Mucosa of descending colon (tissue), 3 donors: ENCODE measurements at regions not wholly inside any gene's neighbourhood (a gene's known extent, or its start where the extent isn't known, plus 50 kb on each side); places are given as distances from the start of the nearest gene placed in this dataset.

Experiments
- ATAC-seq: fragments of 200-7000 bp; cut with Tn5 transposase; one replicate; pipeline ENCODE4 v1.9.1; 2020; ENCODE audit warnings: mild to moderate bottlenecking, moderate library complexity
- DNase-seq, 3 donors: peaks; one replicate each; pipeline ENCODE4 v3.0.0-alpha.2; 2020
- H3K36me3 ChIP-seq: fragments of 200-600 bp; one replicate; pipeline ENCODE4 v1.8.0; 2021; ENCODE audit warnings: low read depth, mild to moderate bottlenecking
- H3K4me1 ChIP-seq: fragments of 200-600 bp; one replicate; pipeline ENCODE4 v1.8.0; 2021; ENCODE audit warnings: low read depth, mild to moderate bottlenecking
- H3K4me3 ChIP-seq: fragments of 200-600 bp; one replicate; pipeline ENCODE4 v1.8.0; 2021; ENCODE audit warnings: mild to moderate bottlenecking
- H3K9me3 ChIP-seq: fragments of 200-600 bp; one replicate; pipeline ENCODE4 v1.8.0; 2021; ENCODE audit warnings: mild to moderate bottlenecking
- intact Hi-C, 2 donors: fragments of 100-400 bp; cut with DNase I in 1 of 2; cut with micrococcal nuclease in 1 of 2; formaldehyde crosslinking; loops; one replicate each; pipeline versions ENCODE4 v1.11.0 to v1.11.1; 2022; cut with DNase I, micrococcal nuclease
- TF ChIP-seq, protein P1 (sequence below): fragments of 200-600 bp; IDR thresholded peaks from one replicate; pipeline ENCODE4 v1.8.0; 2022; ENCODE audit warnings: antibody characterized with exemption, mild to moderate bottlenecking
- donor health status: DM: no; HTN: no; CAD: no; lungs with moderate emphysema.
- donor health status: DM: no; HTN: no; CAD: no.
- donor health status: DM: no; HTN: yes; CAD: no.

DNA sequence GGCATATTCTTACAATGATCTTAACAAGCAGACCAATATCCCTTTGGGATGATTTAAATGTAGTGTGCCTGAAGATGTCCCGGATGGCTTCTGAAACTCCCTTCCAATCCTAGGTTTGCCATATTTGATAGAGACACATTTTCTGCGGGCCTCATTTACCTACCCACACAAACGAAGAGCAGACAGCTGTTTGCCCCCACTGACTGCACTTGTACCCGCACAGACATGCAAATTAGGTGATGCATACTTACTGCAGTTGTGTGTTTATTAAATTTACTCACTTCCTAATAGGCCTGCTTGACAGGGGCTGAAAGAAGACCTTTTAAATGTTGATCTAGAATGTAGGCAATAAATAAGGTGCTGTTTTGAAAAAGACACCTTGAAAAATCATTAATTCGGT is 257.9 kb upstream of the RRP15 start:
- intact Hi-C loops: no loop called here
- Histone ChIP-seq H3K9me3 (no peaks in the 10 kb centered on the region), H3K4me1 (no peaks in the 10 kb centered on the region), H3K4me3 (no peak overlapping the region), H3K36me3 (no peaks in the 10 kb centered on the region)
- ATAC-seq: no peak
- TF ChIP-seq, protein P1, sequence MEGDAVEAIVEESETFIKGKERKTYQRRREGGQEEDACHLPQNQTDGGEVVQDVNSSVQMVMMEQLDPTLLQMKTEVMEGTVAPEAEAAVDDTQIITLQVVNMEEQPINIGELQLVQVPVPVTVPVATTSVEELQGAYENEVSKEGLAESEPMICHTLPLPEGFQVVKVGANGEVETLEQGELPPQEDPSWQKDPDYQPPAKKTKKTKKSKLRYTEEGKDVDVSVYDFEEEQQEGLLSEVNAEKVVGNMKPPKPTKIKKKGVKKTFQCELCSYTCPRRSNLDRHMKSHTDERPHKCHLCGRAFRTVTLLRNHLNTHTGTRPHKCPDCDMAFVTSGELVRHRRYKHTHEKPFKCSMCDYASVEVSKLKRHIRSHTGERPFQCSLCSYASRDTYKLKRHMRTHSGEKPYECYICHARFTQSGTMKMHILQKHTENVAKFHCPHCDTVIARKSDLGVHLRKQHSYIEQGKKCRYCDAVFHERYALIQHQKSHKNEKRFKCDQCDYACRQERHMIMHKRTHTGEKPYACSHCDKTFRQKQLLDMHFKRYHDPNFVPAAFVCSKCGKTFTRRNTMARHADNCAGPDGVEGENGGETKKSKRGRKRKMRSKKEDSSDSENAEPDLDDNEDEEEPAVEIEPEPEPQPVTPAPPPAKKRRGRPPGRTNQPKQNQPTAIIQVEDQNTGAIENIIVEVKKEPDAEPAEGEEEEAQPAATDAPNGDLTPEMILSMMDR: no peak
- no peak for DNase-seq

DNA sequence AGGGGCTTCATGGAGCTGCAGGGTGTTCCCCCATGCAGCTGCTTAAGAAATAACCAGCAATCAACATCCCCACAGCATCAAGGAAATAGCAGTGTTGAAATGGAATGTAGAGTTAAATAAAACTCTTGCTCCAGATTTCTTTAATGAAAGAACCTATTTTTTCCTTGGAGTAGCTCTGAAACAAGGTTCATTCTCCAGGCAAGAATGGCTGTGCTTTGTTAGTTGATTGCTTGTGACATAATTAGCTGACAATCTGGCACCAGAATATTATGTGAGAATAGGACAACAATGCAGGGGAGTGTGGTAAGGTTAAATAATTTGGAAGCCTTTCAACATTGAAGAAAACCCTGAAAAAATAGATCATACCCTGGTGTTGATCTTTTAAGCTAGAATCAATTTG is 254.2 kb upstream of the RRP15 start:
- TF ChIP-seq, protein P1: no peak
- ATAC-seq: no peak
- H3K9me3 ChIP-seq: no peaks in the 10 kb centered on the region
- no peak overlapping the region for H3K4me3 ChIP-seq
- no peaks in the 10 kb centered on the region for H3K36me3 ChIP-seq
- DNase-seq: no peak
- intact Hi-C loops: no loop called here
- H3K4me1 ChIP-seq: no peaks in the 10 kb centered on the region

DNA sequence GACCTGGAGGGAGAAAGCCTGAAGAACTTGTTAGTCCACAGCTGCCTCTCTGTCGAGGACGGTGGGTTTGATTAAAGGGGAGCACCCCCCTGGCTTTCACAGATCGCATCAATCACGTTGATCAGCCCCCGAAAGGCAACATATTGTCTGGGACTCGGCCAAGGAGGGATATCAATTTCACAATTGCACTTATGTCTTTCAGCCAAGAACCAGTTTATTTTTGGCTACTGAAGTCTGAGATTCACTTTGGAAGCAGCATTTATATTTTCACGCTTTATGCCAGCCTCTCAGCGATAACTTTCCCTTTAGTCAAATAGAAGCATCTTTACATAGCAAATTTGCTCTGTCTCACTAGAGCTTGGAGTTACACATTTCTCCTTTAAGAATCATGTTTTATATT is 253.2 kb upstream of the RRP15 start:
- intact Hi-C loops: no loop called here
- H3K4me1 ChIP-seq: no peaks in the 10 kb centered on the region
- H3K36me3 ChIP-seq: no peaks in the 10 kb centered on the region
- DNase-seq (no peak), ATAC-seq (no peak)
- TF ChIP-seq, protein P1: no peak
- no peaks in the 10 kb centered on the region for H3K9me3 ChIP-seq
- H3K4me3 ChIP-seq: no peak overlapping the region

DNA sequence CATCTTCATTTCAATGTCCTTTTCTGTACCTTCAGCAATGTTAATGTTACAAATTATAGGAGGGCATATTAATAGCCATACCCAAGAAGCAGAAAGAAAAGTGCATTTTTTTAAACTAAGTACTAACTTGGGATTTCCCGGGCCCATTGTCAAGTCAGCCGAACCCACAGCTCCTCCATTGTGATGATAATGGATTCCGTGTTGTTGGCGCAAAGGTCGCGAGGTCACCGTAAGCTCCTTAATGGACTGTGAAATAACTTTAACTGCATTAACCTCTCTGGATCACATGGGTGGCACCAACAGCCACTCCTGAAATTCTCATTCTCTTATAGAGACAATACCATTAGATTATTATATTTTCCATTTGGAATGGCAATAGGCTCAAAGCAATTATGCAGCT is 250.6 kb upstream of the RRP15 start:
- DNase-seq (no peak), ATAC-seq (no peak)
- TF ChIP-seq, protein P1: no peak
- Histone ChIP-seq H3K36me3 (no peaks in the 10 kb centered on the region), H3K9me3 (no peaks in the 10 kb centered on the region), H3K4me1 (no peaks in the 10 kb centered on the region), H3K4me3 (no peak overlapping the region)
- intact Hi-C loops: no loop called here

DNA sequence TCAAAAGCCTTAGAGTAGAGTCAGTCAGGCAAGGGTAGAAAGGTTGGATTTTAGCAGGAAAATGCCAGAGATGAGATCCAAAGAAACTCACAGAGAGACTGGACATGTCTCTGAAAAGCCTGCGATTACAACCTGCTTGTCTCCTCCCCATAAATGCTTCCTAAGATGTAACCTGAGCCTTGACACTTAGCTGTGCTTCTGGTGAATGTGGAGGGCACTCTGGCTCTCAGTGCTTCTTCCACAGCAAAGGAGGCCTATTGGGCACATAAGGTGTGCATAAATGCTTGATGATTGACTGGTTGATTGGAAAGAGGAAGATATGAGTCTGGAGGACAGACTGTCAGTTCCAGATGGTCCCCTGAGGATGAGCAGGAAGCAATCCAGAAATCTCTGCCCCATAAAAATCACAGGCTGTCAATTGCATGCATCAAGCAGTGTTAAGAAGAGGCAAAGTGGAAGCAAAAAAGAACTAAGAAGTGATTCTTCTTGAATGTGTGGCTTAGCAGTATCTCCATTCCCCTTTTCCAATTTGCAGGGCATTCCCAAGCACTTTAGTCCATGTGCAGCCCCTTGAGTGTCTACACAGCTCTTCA is 236.2 kb upstream of the RRP15 start:
- intact Hi-C loops: no loop called here
- Histone ChIP-seq H3K4me3 (no peak overlapping the region), H3K36me3 (no peaks in the 10 kb centered on the region), H3K9me3 (no peaks in the 10 kb centered on the region), H3K4me1 (no peaks in the 10 kb centered on the region)
- TF ChIP-seq, protein P1: no peak
- ATAC-seq (no peak), DNase-seq (no peak)

DNA sequence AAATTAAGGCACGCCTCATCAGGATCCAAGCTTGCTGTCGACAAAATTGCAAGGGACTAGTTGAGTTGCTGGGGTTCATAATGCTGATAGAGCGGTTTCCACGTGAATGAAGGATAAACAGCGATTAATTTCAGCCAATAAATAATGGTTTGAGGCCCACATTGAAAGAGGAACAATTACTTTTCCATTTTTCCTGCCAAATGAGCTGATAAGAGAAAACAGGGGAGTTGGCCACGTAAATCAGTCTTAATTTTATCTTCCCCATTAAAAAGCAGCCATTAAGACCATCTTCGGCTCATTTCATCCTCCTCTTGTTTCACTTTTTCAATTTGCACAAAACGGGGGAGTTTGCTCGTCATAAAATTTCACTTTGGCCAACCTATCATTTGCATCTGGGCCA is 235.5 kb upstream of the RRP15 start:
- DNase-seq (no peak), ATAC-seq (no peak)
- no peaks in the 10 kb centered on the region for H3K9me3 ChIP-seq
- H3K36me3 ChIP-seq: no peaks in the 10 kb centered on the region
- intact Hi-C loops: no loop called here
- no peak overlapping the region for H3K4me3 ChIP-seq
- TF ChIP-seq, protein P1: no peak
- no peaks in the 10 kb centered on the region for H3K4me1 ChIP-seq
